Kidney (tissue), 13 donors: ENCODE measurements at regions not wholly inside any gene's neighbourhood (a gene's known extent, or its start where the extent isn't known, plus 50 kb on each side); places are given as distances from the start of the nearest gene placed in this dataset.

ENCODE experiments used
- DNase-seq, 5 donors: peaks; one replicate each; pipeline ENCODE4 v3.0.0-alpha.2; 2013 to 2020
- FAIRE-seq: peaks from 2 replicates; lab custom pipeline; 2012; peaks lifted over from hg19 to GRCh38; lab: Jason Lieb, UNC
- H3K27ac ChIP-seq, 2 donors: one replicate each; pipeline ENCODE4 v1.7.0; 2013; ENCODE audit warnings: low read depth in 2 of 2, low read length in 2 of 2, inconsistent platforms in 1 of 2
- H3K27me3 ChIP-seq: one replicate; pipeline ENCODE4 v1.7.1; 2013; ENCODE audit warnings: low read length, inconsistent platforms; ENCODE audit not compliant: control insufficient read depth, insufficient read depth
- H3K36me3 ChIP-seq, 3 donors: one replicate each; pipeline versions ENCODE4 v1.7.0 to v1.7.1; 2013; ENCODE audit warnings: low read length in 3 of 3, control low read depth in 1 of 3, inconsistent platforms in 1 of 3; ENCODE audit not compliant: insufficient read depth in 3 of 3, control insufficient read depth in 2 of 3
- H3K4me1 ChIP-seq, 3 donors: one replicate each; pipeline versions ENCODE4 v1.7.0 to v1.7.1; 2013; ENCODE audit warnings: low read length in 3 of 3, inconsistent platforms in 1 of 3, low read depth in 1 of 3; ENCODE audit not compliant: control insufficient read depth in 2 of 3, insufficient read depth in 2 of 3
- H3K4me3 ChIP-seq, 3 donors: one replicate each; pipeline versions ENCODE4 v1.7.0 to v1.8.1; 2013; ENCODE audit warnings: low read length in 3 of 3, control low read depth in 1 of 3, inconsistent platforms in 1 of 3
- H3K9ac ChIP-seq, 3 donors: one replicate each; pipeline versions ENCODE4 v1.7.0 to v1.7.1; 2013; ENCODE audit warnings: low read length in 3 of 3, control low read depth in 1 of 3, inconsistent platforms in 1 of 3
- H3K9me3 ChIP-seq, 3 donors: one replicate each; pipeline versions ENCODE4 v1.7.0 to v1.7.1; 2013; ENCODE audit warnings: low read length in 3 of 3, control low read depth in 1 of 3, inconsistent platforms in 1 of 3; ENCODE audit not compliant: control insufficient read depth in 2 of 3, insufficient read depth in 1 of 3
- intact Hi-C: fragments of 100-400 bp; cut with DNase I; formaldehyde crosslinking; loops from one replicate; pipeline ENCODE4 v1.11.1; 2022
- TF ChIP-seq, protein P1 (sequence below): IDR thresholded peaks from 3 replicates; pipeline ENCODE4 v1.5.1; 2012; ENCODE audit warnings: mild to moderate bottlenecking, moderate library complexity, borderline replicate concordance; ENCODE audit not compliant: insufficient read depth; ENCODE audit errors: extremely low read depth
- donor health status: control.
- donor health status: control.
- donor health status: control.
- donor health status: control.
- donor health status: control.
- donor health status: DM: yes; HTN: yes; CAD: no.
- donor health status: Normal renal cell carcinoma (clear cell type).

DNA sequence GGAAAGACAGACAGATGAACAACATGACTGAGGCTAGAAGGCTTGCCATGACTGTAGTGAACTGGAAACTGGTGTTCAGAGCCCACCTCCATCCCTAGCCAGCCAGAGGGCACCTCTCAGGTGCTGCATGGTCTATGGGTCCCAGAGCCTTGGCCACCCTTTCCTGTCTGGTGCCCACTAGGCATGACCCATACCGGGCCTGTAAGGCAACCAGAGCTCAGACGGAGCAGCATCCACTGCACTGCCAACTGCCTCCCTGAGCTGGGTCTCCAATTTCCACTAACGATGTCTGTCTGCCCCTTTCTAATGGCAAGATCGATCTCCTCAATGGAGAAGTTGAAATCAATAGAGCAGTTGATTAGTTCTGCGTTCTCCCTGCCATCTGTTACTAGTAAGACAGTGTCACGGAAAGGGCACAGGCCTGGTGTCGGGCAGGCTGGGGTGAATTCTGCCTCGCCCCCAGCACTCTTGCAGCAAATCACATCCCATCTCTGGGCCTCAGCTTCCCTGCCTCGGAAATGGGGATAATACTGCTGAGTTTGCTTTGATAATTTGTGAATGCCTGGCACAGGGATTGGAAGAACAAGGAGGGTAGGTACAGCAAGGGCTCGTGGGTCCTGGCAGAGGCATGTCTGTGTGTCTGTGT lies 172.3 kb upstream of the MVB12B start:
- Histone ChIP-seq H3K36me3 (no peaks in the 10 kb centered on the region), H3K4me1 (no peaks in the 10 kb centered on the region), H3K9ac (no peak overlapping the region), H3K4me3 (no peak overlapping the region), H3K27me3 (no peaks in the 10 kb centered on the region), H3K27ac (no peak overlapping the region), H3K9me3 (no peaks in the 10 kb centered on the region)
- DNase-seq (peak in 1 of 5 donors; percentile 28), FAIRE-seq (no peak)
- TF ChIP-seq, protein P1, sequence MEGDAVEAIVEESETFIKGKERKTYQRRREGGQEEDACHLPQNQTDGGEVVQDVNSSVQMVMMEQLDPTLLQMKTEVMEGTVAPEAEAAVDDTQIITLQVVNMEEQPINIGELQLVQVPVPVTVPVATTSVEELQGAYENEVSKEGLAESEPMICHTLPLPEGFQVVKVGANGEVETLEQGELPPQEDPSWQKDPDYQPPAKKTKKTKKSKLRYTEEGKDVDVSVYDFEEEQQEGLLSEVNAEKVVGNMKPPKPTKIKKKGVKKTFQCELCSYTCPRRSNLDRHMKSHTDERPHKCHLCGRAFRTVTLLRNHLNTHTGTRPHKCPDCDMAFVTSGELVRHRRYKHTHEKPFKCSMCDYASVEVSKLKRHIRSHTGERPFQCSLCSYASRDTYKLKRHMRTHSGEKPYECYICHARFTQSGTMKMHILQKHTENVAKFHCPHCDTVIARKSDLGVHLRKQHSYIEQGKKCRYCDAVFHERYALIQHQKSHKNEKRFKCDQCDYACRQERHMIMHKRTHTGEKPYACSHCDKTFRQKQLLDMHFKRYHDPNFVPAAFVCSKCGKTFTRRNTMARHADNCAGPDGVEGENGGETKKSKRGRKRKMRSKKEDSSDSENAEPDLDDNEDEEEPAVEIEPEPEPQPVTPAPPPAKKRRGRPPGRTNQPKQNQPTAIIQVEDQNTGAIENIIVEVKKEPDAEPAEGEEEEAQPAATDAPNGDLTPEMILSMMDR = no peak
- intact Hi-C loops = no loop called here

DNA sequence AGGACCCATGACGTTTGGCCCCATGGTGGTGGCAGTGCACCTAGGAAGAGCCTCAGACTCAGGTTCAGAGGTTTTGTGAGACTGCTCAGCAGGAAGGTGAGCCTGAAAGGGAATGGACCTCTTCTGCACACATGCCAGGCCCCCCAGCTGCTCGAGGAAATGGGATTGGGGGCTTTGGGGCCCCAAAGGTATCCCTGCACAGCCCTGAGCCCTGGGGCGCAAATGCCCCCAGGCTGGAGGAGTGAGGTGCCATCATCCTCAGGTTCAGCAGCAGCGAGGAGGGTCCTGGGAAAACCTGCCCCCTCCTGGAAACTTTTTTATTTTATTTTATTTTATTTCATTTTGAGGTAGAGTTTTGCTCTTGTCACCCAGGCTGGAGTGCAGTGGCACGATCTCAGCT lies 171.8 kb upstream of the MVB12B start:
- no peak overlapping the region for H3K4me3 ChIP-seq
- no peaks in the 10 kb centered on the region for H3K4me1 ChIP-seq
- H3K36me3 ChIP-seq = no peaks in the 10 kb centered on the region
- H3K27me3 ChIP-seq = no peaks in the 10 kb centered on the region
- TF ChIP-seq, protein P1 = no peak
- H3K9ac ChIP-seq = no peak overlapping the region
- H3K9me3 ChIP-seq = no peaks in the 10 kb centered on the region
- H3K27ac ChIP-seq = no peak overlapping the region
- intact Hi-C loops = no loop called here
- FAIRE-seq = no peak
- peak in 1 of 5 donors; percentile 7 for DNase-seq

DNA sequence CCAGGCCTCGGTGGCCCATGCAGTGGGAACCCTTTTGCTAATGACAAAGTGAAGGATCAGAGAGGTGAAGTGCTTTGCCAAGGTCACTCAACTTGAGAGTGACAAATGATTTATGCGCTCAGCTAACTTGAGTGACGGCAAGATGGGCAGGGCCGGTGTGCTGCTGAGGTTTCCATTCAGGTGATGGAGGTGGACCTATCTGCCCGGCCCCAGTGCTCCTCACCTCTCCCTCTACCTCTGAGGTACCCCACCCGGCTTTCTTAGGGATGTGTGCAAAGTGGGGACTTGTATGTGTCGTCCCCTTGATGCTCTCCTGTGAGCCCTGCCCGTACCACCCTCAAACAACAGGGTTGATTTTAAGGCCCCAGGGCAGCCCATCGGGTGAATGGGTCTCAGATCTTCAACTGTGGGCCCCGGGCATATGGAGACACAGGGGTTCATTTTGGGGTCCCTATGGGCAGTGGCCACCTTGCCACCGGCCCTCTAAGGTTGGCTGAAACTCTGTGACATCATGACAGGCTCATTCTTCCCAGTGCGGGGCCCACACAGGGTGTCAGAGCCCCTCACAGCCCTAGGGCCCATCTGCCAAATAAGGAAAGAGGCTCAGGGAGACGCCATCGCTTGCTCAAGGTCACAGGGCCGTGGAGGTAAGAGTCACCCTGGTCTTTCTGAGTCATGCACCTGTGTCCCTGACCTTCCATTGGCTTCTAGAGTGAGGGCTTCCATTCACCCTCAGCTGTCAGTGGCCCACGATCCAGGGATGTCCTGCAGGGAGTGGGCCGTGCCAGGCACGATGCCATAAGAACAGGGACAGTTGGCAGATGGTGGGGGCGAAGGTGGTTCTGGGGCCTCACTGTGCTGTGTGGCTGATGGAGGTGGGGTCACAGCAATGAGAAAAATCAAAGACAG lies 170.6 kb upstream of the MVB12B start:
- Histone ChIP-seq H3K36me3 (no peaks in the 10 kb centered on the region), H3K27me3 (no peaks in the 10 kb centered on the region), H3K27ac (no peak overlapping the region), H3K4me1 (no peaks in the 10 kb centered on the region), H3K4me3 (no peak overlapping the region), H3K9me3 (no peaks in the 10 kb centered on the region), H3K9ac (no peak overlapping the region)
- DNase-seq (peak in 1 of 5 donors; percentile 39), FAIRE-seq (no peak)
- intact Hi-C loops = no loop called here
- TF ChIP-seq, protein P1 = no peak
